ENCODE measurements at regions not wholly inside any gene's neighbourhood (a gene's known extent, or its start where the extent isn't known, plus 50 kb on each side); places are given as distances from the start of the nearest gene placed in this dataset.

DNA sequence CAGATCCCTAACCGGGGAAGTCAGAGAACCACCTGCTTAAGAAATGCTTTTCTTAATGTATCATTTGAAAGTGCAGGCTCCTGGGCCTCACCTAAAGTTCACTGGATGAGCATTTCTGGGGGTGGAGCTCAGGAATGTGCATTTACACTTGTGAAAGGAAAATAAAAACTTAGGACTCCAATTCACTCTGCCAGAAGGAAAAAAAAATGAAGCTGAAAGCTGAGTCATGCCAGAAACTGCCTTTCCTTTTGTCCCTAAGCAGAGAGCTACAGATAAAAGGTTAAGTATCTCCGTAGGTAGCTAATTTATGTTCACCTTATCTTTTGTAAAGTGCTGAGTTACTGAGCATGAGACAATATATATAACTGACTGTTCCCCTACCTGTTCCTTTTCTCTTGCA is 229.5 kb upstream of the MEX3C start:
- H3K27me3 ChIP-seq (ENCODE audit: insufficient read depth, low read length), result no peaks in the 10 kb centered on the region
- H3K9ac ChIP-seq (ENCODE audit: extremely low read depth, insufficient read length, low read length), result no peak overlapping the region
- H2BK15ac ChIP-seq (ENCODE audit: low read depth, low read length), result no peak overlapping the region
- H3K56ac ChIP-seq (ENCODE audit: insufficient read length, low read depth, low read length), result no peak overlapping the region
- no peak for DNase-seq
- H3K4ac ChIP-seq (ENCODE audit: low read depth, low read length), result no peak overlapping the region
- H3K79me2 ChIP-seq (ENCODE audit: insufficient read depth, low read length), result no peaks in the 10 kb centered on the region
- no peaks in the 10 kb centered on the region; a peak in 1 of 5 replicates for H3K9me3 Mint-ChIP-seq
- TF ChIP-seq, protein P1, sequence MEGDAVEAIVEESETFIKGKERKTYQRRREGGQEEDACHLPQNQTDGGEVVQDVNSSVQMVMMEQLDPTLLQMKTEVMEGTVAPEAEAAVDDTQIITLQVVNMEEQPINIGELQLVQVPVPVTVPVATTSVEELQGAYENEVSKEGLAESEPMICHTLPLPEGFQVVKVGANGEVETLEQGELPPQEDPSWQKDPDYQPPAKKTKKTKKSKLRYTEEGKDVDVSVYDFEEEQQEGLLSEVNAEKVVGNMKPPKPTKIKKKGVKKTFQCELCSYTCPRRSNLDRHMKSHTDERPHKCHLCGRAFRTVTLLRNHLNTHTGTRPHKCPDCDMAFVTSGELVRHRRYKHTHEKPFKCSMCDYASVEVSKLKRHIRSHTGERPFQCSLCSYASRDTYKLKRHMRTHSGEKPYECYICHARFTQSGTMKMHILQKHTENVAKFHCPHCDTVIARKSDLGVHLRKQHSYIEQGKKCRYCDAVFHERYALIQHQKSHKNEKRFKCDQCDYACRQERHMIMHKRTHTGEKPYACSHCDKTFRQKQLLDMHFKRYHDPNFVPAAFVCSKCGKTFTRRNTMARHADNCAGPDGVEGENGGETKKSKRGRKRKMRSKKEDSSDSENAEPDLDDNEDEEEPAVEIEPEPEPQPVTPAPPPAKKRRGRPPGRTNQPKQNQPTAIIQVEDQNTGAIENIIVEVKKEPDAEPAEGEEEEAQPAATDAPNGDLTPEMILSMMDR (conservative IDR thresholded peaks at IDR 0.05), result no peak
- H3K79me1 ChIP-seq (ENCODE audit: insufficient read depth, low read depth, low read length, poor library complexity, severe bottlenecking), result no peaks in the 10 kb centered on the region
- H4K20me1 ChIP-seq (ENCODE audit: control insufficient read depth, insufficient read depth, insufficient read length), result no peaks in the 10 kb centered on the region
- H3K23ac ChIP-seq (ENCODE audit: insufficient read length, low read depth, low read length), result no peak overlapping the region
- H3K27ac ChIP-seq (ENCODE audit: insufficient read length, low read depth, low read length), result no peak overlapping the region
- WGBS (ENCODE audit: extremely low coverage, insufficient read length, low lambda C conversion rate), result no CpG with 5 or more reads among the region's 2 CpGs
- peaks cover 0 to 3% (median 0%) of the 10 kb centered on the region in 3 experiments; a peak in 1 of 7 replicates for H3K36me3 Mint-ChIP-seq (ENCODE audit: insufficient read depth in 1 of 3, low read depth in 3 of 3)
- peak overlapping the region in 1 of 3 experiments; percentile 51; a peak in 1 of 7 replicates for H3K27ac Mint-ChIP-seq
- H2AFZ ChIP-seq (ENCODE audit: low read length), result no peak overlapping the region
- no peak overlapping the region for H2BK5ac ChIP-seq (ENCODE audit: insufficient read length, low read length)
- H2AK5ac ChIP-seq (ENCODE audit: insufficient read length, low read length), result no peak overlapping the region
- H3K4me2 ChIP-seq (ENCODE audit: insufficient read depth, insufficient read length, low read length), result no peak overlapping the region
- H3K4me1 ChIP-seq (ENCODE audit: insufficient read depth, low read length), result 0 out of 2 replicates have a peak, but pooled peaks cover 3% of the 10 kb centered on the region
- no peak overlapping the region for H2BK120ac ChIP-seq (ENCODE audit: low read depth, low read length, poor library complexity, severe bottlenecking)
- H3K4me1 Mint-ChIP-seq, result peaks cover 12 to 20% of the 10 kb centered on the region in 2 experiments
- no peak overlapping the region for H4K5ac ChIP-seq (ENCODE audit: insufficient read length, low read depth, low read length)
- no peak overlapping the region for H2BK12ac ChIP-seq (ENCODE audit: insufficient read length, low read depth, low read length)
- no peak overlapping the region for H3K4me3 Mint-ChIP-seq
- no peaks in the 10 kb centered on the region for H3K23me2 ChIP-seq (ENCODE audit: insufficient read length, low read depth, low read length, poor library complexity, severe bottlenecking)
- H3K27me3 Mint-ChIP-seq (ENCODE audit: low read depth), result peaks cover 2% of the 10 kb centered on the region; the same call in 1 of the 2 replicates
- H2BK20ac ChIP-seq (ENCODE audit: low read depth, low read length, poor library complexity, severe bottlenecking), result no peak overlapping the region
- no peak overlapping the region for H3K14ac ChIP-seq (ENCODE audit: insufficient read depth, low read length)
- no peak overlapping the region for H3T11ph ChIP-seq (ENCODE audit: low read length)
- H3K18ac ChIP-seq (ENCODE audit: insufficient read length, low read depth, low read length), result no peak overlapping the region
- no peak overlapping the region for H4K91ac ChIP-seq (ENCODE audit: insufficient read length, low read depth, low read length)
- H3K9me3 ChIP-seq (ENCODE audit: control insufficient read depth, low read depth, low read length), result no peaks in the 10 kb centered on the region
- H4K8ac ChIP-seq (replicated peaks; ENCODE audit: insufficient read length, low read depth, low read length), result no peak overlapping the region
